HG03095 (cell line): ENCODE measurements at regions not wholly inside any gene's neighbourhood (a gene's known extent, or its start where the extent isn't known, plus 50 kb on each side); places are given as distances from the start of the nearest gene placed in this dataset.
"Not testable (repeated sequence)": the region's sequence is repeated elsewhere in the genome, so short reads cannot be mapped to it uniquely, and the experiment has no call there.

Experiments used
- ATAC-seq: cut with Tn5 transposase; IDR thresholded peaks from one replicate; pipeline ENCODE4 v1.9.1; 2021; ENCODE audit warnings: moderate library complexity; ENCODE audit not compliant: unreplicated experiment

DNA sequence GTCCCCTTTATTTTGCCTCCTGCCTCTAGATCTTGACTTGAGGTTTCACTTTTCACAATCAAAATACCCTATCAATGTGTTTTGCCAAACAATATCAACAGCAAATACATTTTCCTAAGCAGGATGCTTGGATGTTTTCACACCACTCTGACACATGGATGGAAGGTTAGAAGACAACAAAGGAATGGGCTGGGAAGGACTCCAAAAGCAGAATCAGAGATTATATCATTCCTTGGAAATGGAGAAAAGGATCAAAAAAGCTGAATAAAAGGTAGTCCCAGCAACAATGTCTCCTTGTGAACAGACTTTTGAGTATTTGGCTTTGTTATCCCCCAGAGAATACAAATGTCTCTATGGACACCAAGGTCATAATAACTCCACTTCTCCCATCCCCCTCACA is 170.8 kb downstream of the ETAA1 start:
- ATAC-seq: no peak

- no peak for ATAC-seq
Measured at GRCh38 chr2:67570611-67571010, 173.5 kb downstream of the ETAA1 start.

GRCh38 chr2:67571785-67572718 is 174.9 kb downstream of the ETAA1 start:
- ATAC-seq: no peak

DNA sequence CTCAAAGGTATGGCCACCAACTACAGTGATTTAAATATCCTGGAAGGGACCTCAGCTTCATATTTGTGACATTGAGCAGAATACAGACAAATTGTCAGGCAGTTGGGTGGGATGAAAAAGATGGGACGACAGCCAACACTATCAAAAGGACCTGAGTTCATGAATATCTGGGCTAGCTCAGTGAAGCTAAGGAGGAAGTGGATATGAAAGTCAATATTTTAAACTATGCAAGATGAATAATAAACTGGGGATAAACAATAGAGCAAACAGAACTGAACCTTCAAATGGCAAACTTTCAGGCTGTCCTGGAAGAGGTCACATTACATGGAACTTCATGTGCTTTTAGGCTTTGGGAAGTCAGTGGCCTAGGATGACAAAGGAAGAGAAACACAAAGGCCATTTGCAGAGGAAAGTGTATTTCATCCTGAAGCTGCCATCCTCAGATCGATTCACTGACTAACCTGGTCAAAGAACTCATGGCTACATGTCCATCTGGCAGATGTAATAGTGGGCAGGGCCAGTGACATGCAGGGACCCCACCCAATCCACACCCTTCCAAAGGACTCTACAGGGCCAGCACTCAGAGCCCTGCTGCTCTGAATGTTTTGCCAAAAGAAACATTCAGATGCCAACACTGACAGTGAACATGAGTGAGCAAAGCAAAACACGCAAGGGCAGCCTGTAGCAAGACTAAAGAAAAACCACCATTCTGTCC is 175.7 kb downstream of the ETAA1 start:
- no peak for ATAC-seq

GRCh38 chr2:67574230-67574629 is 177.1 kb downstream of the ETAA1 start:
- ATAC-seq: no peak

DNA sequence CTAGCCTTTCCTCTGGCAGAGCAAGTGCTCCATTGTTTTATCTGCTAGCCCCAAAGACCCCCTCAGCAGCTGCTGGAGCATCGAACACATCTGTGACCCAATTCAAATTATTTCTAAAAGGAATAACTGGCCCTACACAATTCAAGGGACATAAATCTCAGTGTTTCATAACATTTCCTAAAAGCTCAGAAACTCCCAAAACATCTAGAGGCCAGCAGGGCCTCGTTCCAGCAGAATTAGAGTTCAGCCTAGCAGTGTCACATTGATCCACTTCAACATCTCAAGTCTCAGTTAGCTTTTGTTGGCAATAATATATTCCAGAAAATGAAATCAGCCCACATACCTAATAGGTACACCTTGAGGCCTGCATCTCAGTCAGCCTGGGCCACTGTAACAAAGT is 179.1 kb downstream of the ETAA1 start:
- ATAC-seq: no peak

DNA sequence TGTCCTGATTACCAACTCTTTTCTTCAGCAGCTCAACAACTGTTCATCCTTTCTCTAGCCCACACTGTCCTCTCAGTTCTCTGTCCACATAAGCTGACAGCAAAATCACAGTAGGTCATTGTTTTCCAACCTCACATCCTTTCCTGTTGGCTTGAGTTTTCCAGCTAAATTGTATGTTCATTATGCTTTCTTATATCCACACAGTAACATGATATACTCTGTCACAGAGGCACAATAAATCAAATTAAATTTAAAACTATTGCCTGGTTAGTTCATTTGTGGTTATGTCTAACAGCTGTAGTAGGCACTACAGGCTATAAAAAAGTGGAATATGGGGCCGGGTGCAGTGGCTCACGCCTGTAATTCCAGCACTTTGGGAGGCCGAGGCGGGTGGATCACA is 179.9 kb downstream of the ETAA1 start:
- ATAC-seq: no peak

GRCh38 chr2:67579216-67579615 is 182.1 kb downstream of the ETAA1 start:
- no peak for ATAC-seq

GRCh38 chr2:67579806-67580205 is 182.7 kb downstream of the ETAA1 start:
- no peak for ATAC-seq

- no peak for ATAC-seq
Measured at GRCh38 chr2:67581751-67582150, 184.6 kb downstream of the ETAA1 start.

GRCh38 chr2:67583185-67583584 is 186.1 kb downstream of the ETAA1 start:
- no peak for ATAC-seq

DNA sequence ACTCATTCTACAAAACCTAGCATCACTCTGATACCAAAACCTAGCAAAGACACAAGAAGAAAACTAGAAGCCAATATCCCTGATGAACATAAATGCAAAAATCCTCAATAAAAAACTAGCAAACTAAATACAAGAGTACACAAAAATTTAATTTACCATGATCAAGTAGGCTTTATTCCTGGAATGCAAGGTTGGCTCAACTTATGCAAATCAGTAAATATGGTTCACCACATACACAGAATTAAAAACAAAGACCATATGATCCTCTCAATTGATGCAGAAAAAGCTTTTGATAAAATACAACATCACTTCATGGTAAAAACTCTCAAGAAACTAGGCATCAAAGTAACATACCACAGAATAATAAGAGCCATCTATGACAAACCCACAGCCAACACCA is 188.3 kb downstream of the ETAA1 start:
- no peak for ATAC-seq

- ATAC-seq: not testable (repeated sequence)
Measured at GRCh38 chr2:67589121-67589520, 192.0 kb downstream of the ETAA1 start.

DNA sequence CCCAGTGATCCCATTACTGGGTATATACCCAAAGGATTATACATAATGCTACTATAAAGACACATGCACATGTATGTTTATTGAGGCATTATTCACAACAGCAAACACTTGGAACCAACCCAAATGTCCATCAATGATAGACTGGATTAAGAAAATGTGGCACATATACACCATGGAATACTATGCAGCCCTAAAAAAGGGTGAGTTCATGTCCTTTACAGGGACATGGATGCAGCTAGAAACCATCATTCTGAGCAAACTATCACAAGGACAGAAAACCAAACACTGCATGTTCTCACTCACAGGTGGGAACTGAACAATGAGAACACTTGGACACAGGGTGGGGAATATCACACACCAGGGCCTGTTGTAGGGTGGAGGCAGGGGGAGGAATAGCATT is 197.4 kb downstream of the ETAA1 start:
- not testable (repeated sequence) for ATAC-seq

GRCh38 chr2:67596871-67597270 is 199.7 kb downstream of the ETAA1 start:
- ATAC-seq: no peak

- no peak for ATAC-seq
Measured at GRCh38 chr2:67599561-67599960, 202.4 kb downstream of the ETAA1 start.

DNA sequence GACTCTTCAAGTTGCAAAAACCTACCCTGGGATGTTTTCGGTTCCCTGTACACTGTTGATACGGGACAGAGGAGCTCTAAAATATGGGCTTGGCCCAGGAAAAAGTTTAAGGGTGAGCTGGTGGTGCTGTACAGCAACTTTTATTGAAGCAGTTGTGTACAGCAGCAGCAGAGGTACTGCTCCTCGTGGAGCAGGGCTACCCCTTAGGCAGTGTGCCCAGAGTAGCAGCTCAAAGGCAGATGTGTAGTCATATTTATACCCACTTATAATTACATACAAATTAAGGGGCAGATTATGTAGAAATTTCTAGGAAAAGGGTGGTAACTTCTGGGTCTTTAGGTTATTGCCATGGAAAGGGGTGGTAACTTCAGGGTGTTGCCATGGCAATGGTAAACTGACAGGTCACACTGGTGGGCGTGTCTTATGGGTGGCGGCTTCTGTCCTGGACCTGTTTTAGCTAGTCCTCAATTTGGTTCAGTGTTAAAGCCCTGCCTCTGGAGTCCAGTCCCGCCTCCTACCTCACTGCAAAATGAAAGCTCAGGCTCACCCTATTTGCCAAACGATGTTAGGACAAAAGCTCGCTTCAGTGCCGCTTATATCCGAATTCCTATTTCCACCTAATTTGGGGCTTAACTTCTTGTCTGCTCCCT is 203.2 kb downstream of the ETAA1 start:
- no peak for ATAC-seq

DNA sequence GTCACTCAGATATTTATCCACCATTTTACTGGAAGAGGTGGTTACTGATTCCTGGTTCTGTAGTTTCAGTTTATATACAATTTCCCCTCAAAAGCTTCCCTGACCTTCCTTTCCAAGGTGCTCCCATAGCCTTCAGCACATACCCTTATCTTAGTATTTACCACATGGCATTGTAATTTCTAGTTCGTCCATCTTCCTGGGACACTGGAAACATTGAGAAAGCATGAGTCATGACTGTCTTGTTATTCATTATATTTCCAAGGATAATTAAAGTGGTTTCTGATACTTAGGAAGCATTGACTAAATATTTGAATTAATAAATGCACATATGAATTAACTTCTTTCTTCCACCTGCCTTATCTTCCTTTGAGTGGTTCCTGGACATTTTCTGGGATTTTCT is 203.8 kb downstream of the ETAA1 start:
- no peak for ATAC-seq

DNA sequence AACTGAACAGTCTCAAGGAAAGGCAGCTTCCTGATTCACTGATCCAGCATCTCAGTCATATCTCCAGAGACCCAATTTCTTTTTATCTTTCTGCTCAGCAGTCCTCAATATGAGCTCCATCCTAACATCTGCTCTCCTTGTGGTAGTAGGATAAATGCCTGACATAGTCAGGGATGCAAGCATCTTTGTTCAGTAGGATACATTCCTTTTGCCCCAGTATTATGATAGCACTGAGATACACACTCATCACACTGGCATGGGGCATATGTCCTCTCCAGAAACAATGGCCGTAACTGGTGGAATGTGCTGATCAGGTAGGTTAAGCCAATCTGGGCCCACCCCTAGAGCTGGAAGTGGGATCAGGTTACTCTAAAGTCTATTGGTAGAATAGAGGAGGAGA is 207.2 kb downstream of the ETAA1 start:
- no peak for ATAC-seq

DNA sequence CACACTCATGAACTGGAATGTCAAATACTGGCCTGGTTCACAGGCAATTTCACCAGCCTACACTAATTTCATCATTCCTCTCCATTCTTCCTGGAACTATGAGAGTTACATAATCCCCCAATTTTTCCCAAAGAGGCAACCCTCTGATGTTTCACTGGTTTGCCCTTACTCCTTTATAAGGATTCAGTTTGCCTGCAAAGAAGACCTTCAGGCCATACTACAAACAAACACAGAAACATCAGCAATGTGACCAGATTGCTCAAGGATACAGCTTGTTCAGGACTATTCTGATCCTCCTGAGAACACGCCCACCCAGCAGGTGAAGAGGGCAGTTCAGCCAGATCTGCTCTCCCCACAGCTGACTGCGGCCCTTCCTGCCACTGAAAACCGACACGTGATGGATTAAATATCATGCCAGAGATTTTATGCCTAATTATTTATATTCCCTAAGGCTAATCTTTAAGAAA is 215.5 kb downstream of the ETAA1 start:
- no peak for ATAC-seq

- ATAC-seq: no peak
Measured at GRCh38 chr2:67613227-67613626, 216.1 kb downstream of the ETAA1 start.

DNA sequence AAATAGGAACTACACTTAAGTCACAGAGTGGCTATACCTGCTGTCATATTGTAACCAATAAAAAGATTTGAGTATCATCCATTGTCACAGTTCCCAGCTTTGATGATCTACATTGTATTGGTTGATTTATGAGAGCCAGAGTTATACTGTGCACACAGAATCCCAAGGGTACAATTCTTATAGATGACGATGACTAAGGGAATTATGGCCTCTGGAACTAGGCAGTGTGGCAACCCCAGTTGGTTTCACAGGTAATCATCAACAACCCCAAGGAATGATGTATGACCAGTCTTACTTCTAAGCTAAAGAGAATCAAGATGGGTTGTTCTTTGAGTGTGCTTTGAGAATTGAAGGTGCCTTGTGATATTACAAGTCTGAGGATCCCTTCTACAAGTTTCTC is 217.3 kb downstream of the ETAA1 start:
- no peak for ATAC-seq
